ENCODE measurements at regions not wholly inside any gene's neighbourhood (a gene's known extent, or its start where the extent isn't known, plus 50 kb on each side); places are given as distances from the start of the nearest gene placed in this dataset.

DNA sequence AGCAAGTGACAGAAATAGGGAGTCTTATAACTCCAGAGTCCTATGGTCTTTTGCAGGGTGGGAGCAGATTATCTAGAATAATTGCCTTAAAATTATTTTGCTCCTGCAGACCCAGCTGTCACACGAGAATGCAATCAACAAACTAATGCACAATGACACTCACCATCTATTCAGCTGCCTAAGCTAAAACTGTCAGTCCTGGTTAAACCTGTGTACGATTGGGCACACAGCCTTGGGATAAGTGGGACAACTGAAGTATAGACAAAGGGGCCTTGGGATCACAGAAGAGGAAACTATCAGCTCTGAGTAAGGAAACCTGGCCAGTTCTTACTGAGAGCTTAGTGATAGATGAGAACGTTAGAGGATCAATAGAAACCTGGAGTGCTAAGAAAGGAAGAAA is 595.9 kb upstream of the KIRREL3 start:
- DNase-seq (ENCODE audit: low read depth, low spot score) (no peak), FAIRE-seq (no peak)
- no peak overlapping the region for H2AFZ ChIP-seq (ENCODE audit: low read depth, low read length)
- TF ChIP-seq, protein P1, sequence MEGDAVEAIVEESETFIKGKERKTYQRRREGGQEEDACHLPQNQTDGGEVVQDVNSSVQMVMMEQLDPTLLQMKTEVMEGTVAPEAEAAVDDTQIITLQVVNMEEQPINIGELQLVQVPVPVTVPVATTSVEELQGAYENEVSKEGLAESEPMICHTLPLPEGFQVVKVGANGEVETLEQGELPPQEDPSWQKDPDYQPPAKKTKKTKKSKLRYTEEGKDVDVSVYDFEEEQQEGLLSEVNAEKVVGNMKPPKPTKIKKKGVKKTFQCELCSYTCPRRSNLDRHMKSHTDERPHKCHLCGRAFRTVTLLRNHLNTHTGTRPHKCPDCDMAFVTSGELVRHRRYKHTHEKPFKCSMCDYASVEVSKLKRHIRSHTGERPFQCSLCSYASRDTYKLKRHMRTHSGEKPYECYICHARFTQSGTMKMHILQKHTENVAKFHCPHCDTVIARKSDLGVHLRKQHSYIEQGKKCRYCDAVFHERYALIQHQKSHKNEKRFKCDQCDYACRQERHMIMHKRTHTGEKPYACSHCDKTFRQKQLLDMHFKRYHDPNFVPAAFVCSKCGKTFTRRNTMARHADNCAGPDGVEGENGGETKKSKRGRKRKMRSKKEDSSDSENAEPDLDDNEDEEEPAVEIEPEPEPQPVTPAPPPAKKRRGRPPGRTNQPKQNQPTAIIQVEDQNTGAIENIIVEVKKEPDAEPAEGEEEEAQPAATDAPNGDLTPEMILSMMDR (IDR thresholded peaks at IDR 0.05; ENCODE audit: extremely low read depth in 1 of 2, insufficient read depth in 1 of 2, low read depth in 1 of 2, low read length in 2 of 2) = no peak
- TF ChIP-seq POLR2AphosphoS5 (IDR thresholded peaks at IDR 0.05; ENCODE audit: insufficient read depth, low read depth, low read length) (no peak), JUN (IDR thresholded peaks at IDR 0.05; ENCODE audit: borderline replicate concordance, insufficient read depth, insufficient read length, low read depth) (no peak)
- no peak overlapping the region for H3K4me3 ChIP-seq (replicated peaks in 1 of 3; ENCODE audit: insufficient read depth in 1 of 3, low read depth in 1 of 3, low read length in 3 of 3)
- POLR2A ChIA-PET = no interaction called here
- no peak overlapping the region for H3K9ac ChIP-seq (replicated peaks; ENCODE audit: extremely low read depth, insufficient read depth, low read length)
- H4K20me1 ChIP-seq (replicated peaks; ENCODE audit: control insufficient read depth, extremely low read depth, insufficient read depth, low read length) = no peaks in the 10 kb centered on the region
- dilution Hi-C loops (cut with MboI; ENCODE audit: extremely low pct_ligation_motif_present, low sequenced_read_pairs) (no loop called here), intact Hi-C loops (cut with micrococcal nuclease) (no loop called here)
- no peaks in the 10 kb centered on the region for H3K27me3 ChIP-seq (ENCODE audit: control insufficient read depth in 2 of 2, insufficient read depth in 2 of 2, low read length in 2 of 2)
- BruUV-seq (replicated peaks) = no TSS peak
- H3K9me3 ChIP-seq (replicated peaks; ENCODE audit: control insufficient read depth, insufficient read depth, low read length) = no peaks in the 10 kb centered on the region
- no peaks in the 10 kb centered on the region for H3K9me1 ChIP-seq (replicated peaks; ENCODE audit: control insufficient read depth, extremely low read depth, insufficient read depth, low read length)
- no peaks in the 10 kb centered on the region for H3K79me2 ChIP-seq (ENCODE audit: control insufficient read depth, insufficient read depth, low read length)
- no peak overlapping the region for H3K27ac ChIP-seq (ENCODE audit: insufficient read depth, low read depth, low read length)
- H3K4me2 ChIP-seq (ENCODE audit: insufficient read depth, low read length) = no peak overlapping the region
- CTCF ChIA-PET = no interaction called here
- no peaks in the 10 kb centered on the region for H3K36me3 ChIP-seq (ENCODE audit: control insufficient read depth in 2 of 2, extremely low read depth in 1 of 2, insufficient read depth in 2 of 2, low read length in 2 of 2)
- H3K4me1 ChIP-seq (ENCODE audit: control insufficient read depth, extremely low read depth, insufficient read depth, low read length) = no peaks in the 10 kb centered on the region

DNA sequence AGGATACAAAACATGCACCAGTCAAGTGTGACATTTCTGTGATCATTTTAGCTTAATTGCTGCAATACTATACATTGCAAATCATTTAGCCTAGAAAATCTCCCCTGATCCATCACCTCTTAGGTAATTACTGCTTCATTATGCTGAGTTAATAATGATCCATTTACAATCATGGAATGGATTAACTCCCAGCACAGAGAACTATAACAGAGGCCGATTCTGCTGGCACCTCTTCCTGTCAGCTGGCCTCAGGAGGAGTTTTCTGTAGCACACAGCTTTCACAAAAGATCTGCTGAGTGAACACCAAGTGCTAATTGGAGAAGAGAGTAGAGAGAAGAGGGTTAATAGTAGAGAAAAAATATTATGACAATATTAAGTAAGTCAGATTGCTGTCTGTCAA is 591.8 kb upstream of the KIRREL3 start:
- Histone ChIP-seq H3K36me3 (ENCODE audit: control insufficient read depth in 2 of 2, extremely low read depth in 1 of 2, insufficient read depth in 2 of 2, low read length in 2 of 2) (no peaks in the 10 kb centered on the region), H3K4me3 (replicated peaks in 1 of 3; ENCODE audit: insufficient read depth in 1 of 3, low read depth in 1 of 3, low read length in 3 of 3) (no peak overlapping the region), H3K9ac (replicated peaks; ENCODE audit: extremely low read depth, insufficient read depth, low read length) (no peak overlapping the region), H3K4me1 (ENCODE audit: control insufficient read depth, extremely low read depth, insufficient read depth, low read length) (no peaks in the 10 kb centered on the region), H2AFZ (ENCODE audit: low read depth, low read length) (no peak overlapping the region), H3K79me2 (ENCODE audit: control insufficient read depth, insufficient read depth, low read length) (no peaks in the 10 kb centered on the region), H3K4me2 (ENCODE audit: insufficient read depth, low read length) (no peak overlapping the region), H3K9me1 (replicated peaks; ENCODE audit: control insufficient read depth, extremely low read depth, insufficient read depth, low read length) (no peaks in the 10 kb centered on the region), H4K20me1 (replicated peaks; ENCODE audit: control insufficient read depth, extremely low read depth, insufficient read depth, low read length) (no peaks in the 10 kb centered on the region), H3K27ac (ENCODE audit: insufficient read depth, low read depth, low read length) (no peak overlapping the region), H3K9me3 (replicated peaks; ENCODE audit: control insufficient read depth, insufficient read depth, low read length) (no peaks in the 10 kb centered on the region), H3K27me3 (ENCODE audit: control insufficient read depth in 2 of 2, insufficient read depth in 2 of 2, low read length in 2 of 2) (no peaks in the 10 kb centered on the region)
- DNase-seq (ENCODE audit: low read depth, low spot score) = no peak
- intact Hi-C loops (cut with micrococcal nuclease) (no loop called here), dilution Hi-C loops (cut with MboI; ENCODE audit: extremely low pct_ligation_motif_present, low sequenced_read_pairs) (no loop called here)
- ChIA-PET POLR2A (no interaction called here), CTCF (no interaction called here)
- TF ChIP-seq FOS (IDR thresholded peaks at IDR 0.05; ENCODE audit: borderline replicate concordance, insufficient read depth, low read length) (no peak), GATA2 (IDR thresholded peaks at IDR 0.05; ENCODE audit: insufficient read depth, insufficient read length, low read depth, low read length) (no peak), POLR2A (IDR thresholded peaks at IDR 0.05; ENCODE audit: low read depth, low read length) (no peak), JUN (IDR thresholded peaks at IDR 0.05; ENCODE audit: borderline replicate concordance, insufficient read depth, insufficient read length, low read depth) (no peak), MYC (IDR thresholded peaks at IDR 0.05; ENCODE audit: low read depth, low read length) (no peak), POLR2AphosphoS5 (IDR thresholded peaks at IDR 0.05; ENCODE audit: insufficient read depth, low read depth, low read length) (no peak), EZH2 (IDR thresholded peaks at IDR 0.05; ENCODE audit: borderline replicate concordance, low read depth, low read length, severe bottlenecking) (no peak)
- TF ChIP-seq, protein P1 (IDR thresholded peaks at IDR 0.05; ENCODE audit: extremely low read depth in 1 of 2, insufficient read depth in 1 of 2, low read depth in 1 of 2, low read length in 2 of 2) = no peak
- TF ChIP-seq, protein P2, sequence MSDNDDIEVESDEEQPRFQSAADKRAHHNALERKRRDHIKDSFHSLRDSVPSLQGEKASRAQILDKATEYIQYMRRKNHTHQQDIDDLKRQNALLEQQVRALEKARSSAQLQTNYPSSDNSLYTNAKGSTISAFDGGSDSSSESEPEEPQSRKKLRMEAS (IDR thresholded peaks at IDR 0.05; ENCODE audit: insufficient read depth, insufficient read length) = no peak
- no TSS peak for BruUV-seq (replicated peaks)
- FAIRE-seq = no peak

All from endothelial cell of umbilical vein (primary cell).